ENCODE measurements at regions not wholly inside any gene's neighbourhood (a gene's known extent, or its start where the extent isn't known, plus 50 kb on each side); places are given as distances from the start of the nearest gene placed in this dataset.

- no peak for DNase-seq (ENCODE audit: low read depth in 2 of 2)
These were observed 351.6 kb upstream of the KLF12 start for GRCh38 chr13:74485757-74486156.

DNA sequence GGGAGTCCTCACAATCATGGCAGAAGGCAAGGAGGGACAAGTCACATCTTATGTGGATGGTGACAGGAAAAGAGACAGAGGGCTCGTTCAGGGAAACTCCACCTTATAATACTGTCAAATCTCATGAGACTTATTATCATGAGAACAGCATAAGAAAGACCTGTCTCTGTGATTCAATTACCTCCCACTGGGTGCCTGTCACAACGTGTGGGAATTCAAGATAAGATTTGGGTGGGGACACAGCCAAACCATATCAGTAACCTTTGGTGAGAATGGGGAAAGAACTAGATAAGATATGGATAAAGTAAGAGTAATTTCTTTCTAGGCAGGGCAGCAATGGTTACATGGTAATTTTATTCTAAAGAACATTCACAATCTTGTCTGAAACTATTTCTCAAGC is 344.9 kb upstream of the KLF12 start:
- DNase-seq (ENCODE audit: low read depth in 2 of 2), result no peak

DNA sequence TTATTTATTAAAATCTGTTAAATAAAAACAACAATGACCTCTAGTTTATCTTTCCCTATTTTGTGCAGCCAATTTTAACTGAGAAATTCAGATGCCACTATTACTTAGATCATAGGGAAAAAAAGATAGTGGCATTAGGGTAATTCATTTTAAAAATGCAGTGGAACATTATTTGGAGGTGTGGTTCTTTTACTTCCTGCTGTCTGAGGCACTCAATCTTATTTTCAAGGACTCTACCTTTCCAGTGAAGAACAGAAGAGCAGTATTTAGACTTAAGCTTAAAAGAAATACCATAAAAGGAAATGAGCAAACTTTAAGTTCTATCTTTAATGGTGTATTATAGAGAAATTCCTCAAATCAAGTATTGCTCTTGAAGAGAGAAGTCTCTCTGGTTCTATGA is 342.6 kb upstream of the KLF12 start:
- DNase-seq (ENCODE audit: low read depth in 2 of 2), result no peak

DNA sequence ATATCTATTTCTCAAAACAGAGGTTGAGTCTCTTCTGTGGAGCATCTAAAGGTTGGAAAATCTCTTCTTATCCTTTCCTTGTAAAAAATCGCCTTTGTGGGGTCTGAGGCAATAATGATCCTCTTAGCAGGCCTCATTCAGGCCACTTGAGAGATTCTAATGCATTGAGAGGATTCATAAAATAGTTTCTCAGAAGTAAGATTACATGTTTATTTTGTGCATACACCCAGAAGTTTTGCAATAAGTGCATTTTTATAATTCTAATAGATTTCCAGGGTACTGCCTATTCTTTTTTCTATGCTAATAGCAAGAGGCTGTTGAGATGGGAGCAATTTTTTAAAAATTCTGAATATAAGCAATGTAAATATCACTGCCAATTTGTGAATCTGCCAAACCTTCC is 342.2 kb upstream of the KLF12 start:
- DNase-seq (ENCODE audit: low read depth in 2 of 2), result no peak

DNA sequence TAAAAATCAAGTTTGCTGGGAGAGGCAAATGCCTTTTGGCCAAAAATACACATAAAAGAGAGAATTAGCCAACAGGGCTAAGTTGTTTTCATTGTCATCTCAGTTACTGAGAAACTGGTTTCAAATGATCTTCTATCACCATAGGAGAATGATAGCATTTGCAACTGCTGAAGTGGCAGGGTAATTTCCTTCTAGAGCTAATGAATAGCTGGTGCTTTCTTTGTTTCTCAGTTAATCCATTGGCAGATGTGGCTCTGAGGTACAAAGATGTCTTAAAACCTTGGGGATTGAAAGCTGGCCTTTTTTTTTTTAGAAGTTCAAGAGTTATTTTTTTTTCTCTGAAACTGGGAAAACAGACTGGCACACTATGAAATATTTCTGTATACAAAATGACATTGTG is 332.7 kb upstream of the KLF12 start:
- DNase-seq (ENCODE audit: low read depth in 2 of 2), result no peak

DNA sequence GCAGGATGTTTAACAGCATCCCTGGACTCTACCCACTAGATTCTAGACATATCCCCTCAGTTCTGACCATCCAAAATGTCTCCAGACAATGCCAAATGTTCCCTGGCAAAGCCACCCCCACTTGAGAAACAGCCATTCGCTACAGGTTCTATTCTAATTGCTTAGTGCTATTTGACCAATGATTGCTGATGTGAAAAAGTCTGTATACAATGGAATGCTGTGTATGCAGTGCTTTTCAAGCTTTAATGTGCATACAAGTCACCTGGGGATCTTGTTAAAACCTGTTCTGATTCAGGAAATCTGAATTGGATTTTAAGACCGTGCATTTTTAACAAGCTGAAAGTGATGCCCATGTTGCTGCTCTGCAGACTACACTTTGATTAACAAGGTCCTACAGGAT is 331.8 kb upstream of the KLF12 start:
- no peak for DNase-seq (ENCODE audit: low read depth in 2 of 2)

DNA sequence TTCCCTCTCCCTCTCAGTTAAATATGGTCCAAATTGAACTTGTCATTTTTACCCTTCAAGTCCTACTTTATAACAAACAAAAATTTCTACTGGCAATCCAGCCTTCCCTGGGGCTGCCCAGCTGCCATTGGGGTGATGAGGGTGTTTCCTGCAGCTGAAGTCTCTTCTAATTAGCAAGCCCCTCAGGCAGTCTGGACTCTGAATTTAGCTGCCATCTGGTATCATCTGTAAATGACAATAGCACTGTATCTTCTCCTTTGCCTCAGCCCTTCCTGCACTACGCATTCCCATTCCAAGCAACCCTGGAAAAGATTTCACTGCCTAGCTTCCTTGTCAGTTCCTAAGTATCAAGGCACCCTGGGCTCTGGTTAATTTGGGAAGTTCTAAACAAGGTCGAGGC is 331.1 kb upstream of the KLF12 start:
- DNase-seq (ENCODE audit: low read depth in 2 of 2), result no peak

- no peak for DNase-seq (ENCODE audit: low read depth in 2 of 2)
These were observed 330.5 kb upstream of the KLF12 start for GRCh38 chr13:74464670-74465069.

DNA sequence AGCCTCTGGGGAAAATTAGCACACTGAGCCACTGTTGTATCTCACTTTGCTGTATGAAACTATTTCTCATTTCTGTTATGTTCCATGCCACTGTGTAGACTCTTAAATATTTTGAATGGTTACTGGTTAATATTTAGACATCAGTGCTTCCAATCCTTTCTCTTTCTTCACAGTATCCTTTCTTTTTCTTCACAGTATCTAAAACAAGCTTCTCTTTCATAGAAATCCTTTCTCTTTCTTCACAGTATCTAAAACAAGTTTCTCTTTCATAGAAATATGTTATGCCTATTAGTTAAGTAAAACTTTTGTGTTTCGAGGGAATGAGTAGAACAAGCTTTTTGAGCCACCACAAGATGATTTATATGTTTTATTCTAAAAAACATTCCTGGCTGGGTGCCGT is 326.8 kb upstream of the KLF12 start:
- DNase-seq (ENCODE audit: low read depth in 2 of 2), result no peak

DNA sequence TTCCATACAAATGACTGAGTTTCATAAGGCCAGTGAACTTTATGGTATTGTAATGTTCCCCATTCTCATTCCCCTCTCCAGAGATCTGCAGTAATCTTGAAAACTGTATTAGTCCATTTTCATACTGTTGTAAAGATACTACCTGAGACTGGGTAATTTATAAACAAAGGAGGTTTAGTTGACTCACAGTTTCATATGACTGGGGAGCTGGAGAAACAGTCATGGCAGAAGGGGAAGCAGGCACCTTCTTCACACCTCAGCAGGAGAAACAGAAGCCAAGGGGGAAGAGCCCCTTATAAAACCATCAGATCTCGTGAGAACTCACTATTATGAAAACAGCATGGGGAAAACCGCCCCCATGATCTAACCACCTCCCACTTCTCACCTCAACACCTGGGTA is 318.7 kb upstream of the KLF12 start:
- DNase-seq (ENCODE audit: low read depth in 2 of 2), result no peak

DNA sequence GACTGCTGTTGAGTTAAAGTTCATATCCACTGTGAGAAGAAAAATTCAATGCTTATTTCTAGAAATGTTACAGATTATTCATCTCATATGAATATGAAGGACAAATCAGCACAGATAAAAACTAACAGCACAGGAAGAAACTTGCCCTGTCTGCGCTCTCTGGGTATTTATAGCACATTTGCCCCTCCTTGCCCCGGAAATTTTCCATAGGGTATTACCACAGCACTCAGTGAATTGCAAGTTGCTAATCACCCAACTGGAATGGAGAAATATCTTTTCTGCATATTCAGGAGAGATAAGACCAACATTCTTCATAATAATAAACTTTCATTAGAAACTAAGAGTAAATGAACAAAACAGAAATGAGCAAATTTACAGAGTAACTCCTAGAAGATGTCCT is 318.0 kb upstream of the KLF12 start:
- no peak for DNase-seq (ENCODE audit: low read depth in 2 of 2)

GRCh38 chr13:74450964-74451363 is 316.8 kb upstream of the KLF12 start:
- no peak for DNase-seq (ENCODE audit: low read depth in 2 of 2)

DNA sequence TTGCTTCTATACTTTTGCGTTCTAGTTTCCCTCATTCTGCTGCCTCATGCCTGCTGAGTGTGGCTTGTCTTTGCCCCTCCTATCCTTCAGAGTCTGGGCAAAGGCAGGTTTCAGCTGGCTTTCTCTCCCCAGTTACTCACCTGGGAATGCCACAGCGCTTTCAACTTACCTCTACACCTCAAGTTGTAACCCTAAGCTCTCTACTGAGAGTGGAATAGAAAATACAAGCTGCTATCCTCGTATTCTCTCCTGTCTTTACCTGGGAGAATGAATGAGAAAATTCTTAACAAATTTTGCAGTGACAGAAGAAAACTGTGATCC is 316.3 kb upstream of the KLF12 start:
- DNase-seq (ENCODE audit: low read depth in 2 of 2), result no peak

GRCh38 chr13:74449811-74450524 is 315.8 kb upstream of the KLF12 start:
- DNase-seq (ENCODE audit: low read depth in 2 of 2), result no peak

GRCh38 chr13:74444864-74445479 is 310.8 kb upstream of the KLF12 start:
- DNase-seq (ENCODE audit: low read depth in 2 of 2), result no peak

- DNase-seq (ENCODE audit: low read depth in 2 of 2), result no peak
These were observed 310.0 kb upstream of the KLF12 start for GRCh38 chr13:74444161-74444571.

DNA sequence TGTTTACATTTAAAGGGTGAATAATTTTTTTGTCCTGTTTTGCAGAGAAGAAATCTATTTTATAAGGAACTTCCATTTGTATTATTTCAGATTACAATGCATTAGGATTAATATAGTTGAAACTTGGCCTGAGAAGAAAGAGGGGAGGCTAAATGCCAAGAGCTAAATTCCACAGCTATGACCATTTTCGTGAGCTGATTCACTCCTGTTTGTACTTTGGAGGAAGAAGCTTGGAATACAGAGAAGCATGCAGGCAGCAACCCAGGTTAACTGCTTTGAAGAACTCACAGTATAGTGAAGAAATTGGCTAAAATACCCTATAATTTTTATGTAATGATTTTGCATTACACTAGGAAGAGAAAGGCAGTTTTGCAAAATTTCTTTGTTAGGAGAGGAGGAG is 309.4 kb upstream of the KLF12 start:
- no peak for DNase-seq (ENCODE audit: low read depth in 2 of 2)

- DNase-seq (ENCODE audit: low read depth in 2 of 2), result no peak
These were observed 308.5 kb upstream of the KLF12 start for GRCh38 chr13:74442751-74443150.

GRCh38 chr13:74438901-74439300 is 304.7 kb upstream of the KLF12 start:
- no peak for DNase-seq (ENCODE audit: low read depth in 2 of 2)

- no peak for DNase-seq (ENCODE audit: low read depth in 2 of 2)
These were observed 300.6 kb upstream of the KLF12 start for GRCh38 chr13:74434782-74435181.

GRCh38 chr13:74424455-74424854 is 290.3 kb upstream of the KLF12 start:
- DNase-seq (ENCODE audit: low read depth in 2 of 2), result no peak

GRCh38 chr13:74423434-74423833 is 289.2 kb upstream of the KLF12 start:
- DNase-seq (ENCODE audit: low read depth in 2 of 2), result no peak

GRCh38 chr13:74414458-74414857 is 280.3 kb upstream of the KLF12 start:
- no peak for DNase-seq (ENCODE audit: low read depth in 2 of 2)

DNA sequence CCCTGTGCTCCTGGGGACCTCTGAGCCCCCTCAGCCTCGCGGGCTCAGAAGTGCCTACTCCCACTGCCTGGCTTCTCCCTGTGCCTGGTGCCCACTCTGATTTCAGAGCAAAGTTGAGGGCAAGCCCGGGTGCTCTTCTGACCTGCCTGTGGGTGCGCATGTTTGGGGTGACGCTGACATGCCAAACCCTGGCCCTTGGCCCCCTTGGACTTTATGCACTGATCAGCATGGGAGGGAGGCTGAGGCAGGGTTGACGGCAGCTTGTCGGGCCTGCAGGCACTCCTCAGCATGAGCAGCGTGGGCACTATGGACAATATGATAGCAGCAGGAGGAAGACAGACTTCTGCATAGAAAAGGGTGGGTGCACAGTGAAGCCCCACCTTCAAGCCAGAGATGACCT is 279.3 kb upstream of the KLF12 start:
- DNase-seq (ENCODE audit: low read depth in 2 of 2), result no peak

Data from stimulated activated CD8-positive, alpha-beta memory T cell treated with anti-CD3 and anti-CD28 coated beads, Interleukin-7, amount 100 ng/mL, for 4 hours (primary cell).